ENCODE measurements at regions not wholly inside any gene's neighbourhood (a gene's known extent, or its start where the extent isn't known, plus 50 kb on each side); places are given as distances from the start of the nearest gene placed in this dataset.

DNA sequence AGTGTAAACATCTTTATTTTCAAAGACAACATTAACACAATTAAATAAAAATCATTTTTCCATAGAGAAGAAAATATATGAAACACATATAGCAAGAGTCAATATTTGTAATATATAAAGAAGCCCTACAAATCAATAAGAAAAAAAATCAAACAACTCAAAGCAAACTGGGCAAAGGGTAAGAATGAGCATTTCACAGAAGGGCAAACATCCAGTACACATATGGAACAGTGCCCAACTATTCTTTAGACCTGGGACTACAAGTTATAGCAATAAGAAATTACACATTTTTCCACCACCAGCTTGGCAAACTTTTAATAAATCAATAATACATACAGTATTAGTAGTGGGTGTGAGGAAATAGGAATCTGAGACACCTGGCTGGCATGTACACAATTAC lies 324.1 kb downstream of the CYP26B1 start:
- Histone ChIP-seq H3K18ac (ENCODE audit: extremely low read depth, low read length) (no peak overlapping the region), H3K4ac (replicated peaks; ENCODE audit: insufficient read length, low read depth, low read length) (no peak overlapping the region), H2BK20ac (ENCODE audit: low read length) (no peak overlapping the region), H2AFZ (ENCODE audit: low read length) (no peak overlapping the region), H2BK5ac (ENCODE audit: low read depth, low read length) (no peak overlapping the region), H3K23me2 (ENCODE audit: low read depth, low read length) (no peaks in the 10 kb centered on the region), H2BK15ac (ENCODE audit: low read length) (no peak overlapping the region), H3K9ac (replicated peaks in 1 of 4; ENCODE audit: extremely low read depth in 1 of 4, low read depth in 3 of 4, low read length in 3 of 4) (no peak overlapping the region), H4K5ac (ENCODE audit: insufficient read length, low read depth, low read length) (no peak overlapping the region), H3K36me3 (ENCODE audit: control insufficient read depth in 2 of 4, insufficient read depth in 4 of 4, low read length in 3 of 4) (no peaks in the 10 kb centered on the region; a peak in 1 of 8 replicates), H3K56ac (replicated peaks; ENCODE audit: insufficient read length, low read depth, low read length) (no peak overlapping the region), H3K4me3 (ENCODE audit: extremely low read depth in 1 of 4, insufficient read depth in 2 of 4, low read depth in 3 of 4, low read length in 4 of 4) (no peak overlapping the region), H3K23ac (ENCODE audit: insufficient read length) (no peak overlapping the region), H2BK12ac (ENCODE audit: low read depth, low read length) (no peak overlapping the region), H3K9me3 (ENCODE audit: insufficient read depth in 2 of 2, low read depth in 1 of 2, low read length in 1 of 2) (peaks cover 0 to 7% of the 10 kb centered on the region in 2 experiments; a peak in 1 of 4 replicates), H2BK120ac (replicated peaks; ENCODE audit: low read depth, low read length) (no peak overlapping the region), H4K91ac (replicated peaks; ENCODE audit: insufficient read length, low read length) (no peak overlapping the region), H3K4me2 (ENCODE audit: insufficient read depth in 1 of 2, low read depth in 2 of 2, low read length in 2 of 2) (no peak overlapping the region), H3K27me3 (replicated peaks in 1 of 4; ENCODE audit: control insufficient read depth in 3 of 4, extremely low read depth in 1 of 4, insufficient read depth in 3 of 4, low read length in 3 of 4) (no peaks in the 10 kb centered on the region), H3K79me1 (ENCODE audit: low read depth, low read length) (no peaks in the 10 kb centered on the region), H4K20me1 (replicated peaks in 1 of 2; ENCODE audit: control insufficient read depth in 1 of 2, insufficient read depth in 2 of 2, low read length in 2 of 2) (no peaks in the 10 kb centered on the region), H3K14ac (ENCODE audit: insufficient read length) (no peak overlapping the region), H3K27ac (ENCODE audit: low read depth, low read length) (no peak overlapping the region), H3K79me2 (ENCODE audit: control insufficient read depth in 1 of 2, insufficient read depth in 2 of 2, low read length in 2 of 2) (no peaks in the 10 kb centered on the region), H3K4me1 (replicated peaks in 1 of 4; ENCODE audit: control insufficient read depth in 3 of 4, insufficient read depth in 4 of 4, low read length in 3 of 4) (no peaks in the 10 kb centered on the region), H4K8ac (ENCODE audit: extremely low read depth, insufficient read depth, low read length) (no peak overlapping the region), H2AK5ac (ENCODE audit: low read depth, low read length) (no peak overlapping the region)
- FAIRE-seq (no peak), DNase-seq (ENCODE audit: low read depth in 1 of 2, low spot score in 2 of 2) (no peak)
- POLR2A ChIA-PET (ENCODE audit: partially characterized antibody): no interaction called here
- CTCF ChIA-PET (ENCODE audit: partially characterized antibody): no interaction called here
- TF ChIP-seq, protein P1, sequence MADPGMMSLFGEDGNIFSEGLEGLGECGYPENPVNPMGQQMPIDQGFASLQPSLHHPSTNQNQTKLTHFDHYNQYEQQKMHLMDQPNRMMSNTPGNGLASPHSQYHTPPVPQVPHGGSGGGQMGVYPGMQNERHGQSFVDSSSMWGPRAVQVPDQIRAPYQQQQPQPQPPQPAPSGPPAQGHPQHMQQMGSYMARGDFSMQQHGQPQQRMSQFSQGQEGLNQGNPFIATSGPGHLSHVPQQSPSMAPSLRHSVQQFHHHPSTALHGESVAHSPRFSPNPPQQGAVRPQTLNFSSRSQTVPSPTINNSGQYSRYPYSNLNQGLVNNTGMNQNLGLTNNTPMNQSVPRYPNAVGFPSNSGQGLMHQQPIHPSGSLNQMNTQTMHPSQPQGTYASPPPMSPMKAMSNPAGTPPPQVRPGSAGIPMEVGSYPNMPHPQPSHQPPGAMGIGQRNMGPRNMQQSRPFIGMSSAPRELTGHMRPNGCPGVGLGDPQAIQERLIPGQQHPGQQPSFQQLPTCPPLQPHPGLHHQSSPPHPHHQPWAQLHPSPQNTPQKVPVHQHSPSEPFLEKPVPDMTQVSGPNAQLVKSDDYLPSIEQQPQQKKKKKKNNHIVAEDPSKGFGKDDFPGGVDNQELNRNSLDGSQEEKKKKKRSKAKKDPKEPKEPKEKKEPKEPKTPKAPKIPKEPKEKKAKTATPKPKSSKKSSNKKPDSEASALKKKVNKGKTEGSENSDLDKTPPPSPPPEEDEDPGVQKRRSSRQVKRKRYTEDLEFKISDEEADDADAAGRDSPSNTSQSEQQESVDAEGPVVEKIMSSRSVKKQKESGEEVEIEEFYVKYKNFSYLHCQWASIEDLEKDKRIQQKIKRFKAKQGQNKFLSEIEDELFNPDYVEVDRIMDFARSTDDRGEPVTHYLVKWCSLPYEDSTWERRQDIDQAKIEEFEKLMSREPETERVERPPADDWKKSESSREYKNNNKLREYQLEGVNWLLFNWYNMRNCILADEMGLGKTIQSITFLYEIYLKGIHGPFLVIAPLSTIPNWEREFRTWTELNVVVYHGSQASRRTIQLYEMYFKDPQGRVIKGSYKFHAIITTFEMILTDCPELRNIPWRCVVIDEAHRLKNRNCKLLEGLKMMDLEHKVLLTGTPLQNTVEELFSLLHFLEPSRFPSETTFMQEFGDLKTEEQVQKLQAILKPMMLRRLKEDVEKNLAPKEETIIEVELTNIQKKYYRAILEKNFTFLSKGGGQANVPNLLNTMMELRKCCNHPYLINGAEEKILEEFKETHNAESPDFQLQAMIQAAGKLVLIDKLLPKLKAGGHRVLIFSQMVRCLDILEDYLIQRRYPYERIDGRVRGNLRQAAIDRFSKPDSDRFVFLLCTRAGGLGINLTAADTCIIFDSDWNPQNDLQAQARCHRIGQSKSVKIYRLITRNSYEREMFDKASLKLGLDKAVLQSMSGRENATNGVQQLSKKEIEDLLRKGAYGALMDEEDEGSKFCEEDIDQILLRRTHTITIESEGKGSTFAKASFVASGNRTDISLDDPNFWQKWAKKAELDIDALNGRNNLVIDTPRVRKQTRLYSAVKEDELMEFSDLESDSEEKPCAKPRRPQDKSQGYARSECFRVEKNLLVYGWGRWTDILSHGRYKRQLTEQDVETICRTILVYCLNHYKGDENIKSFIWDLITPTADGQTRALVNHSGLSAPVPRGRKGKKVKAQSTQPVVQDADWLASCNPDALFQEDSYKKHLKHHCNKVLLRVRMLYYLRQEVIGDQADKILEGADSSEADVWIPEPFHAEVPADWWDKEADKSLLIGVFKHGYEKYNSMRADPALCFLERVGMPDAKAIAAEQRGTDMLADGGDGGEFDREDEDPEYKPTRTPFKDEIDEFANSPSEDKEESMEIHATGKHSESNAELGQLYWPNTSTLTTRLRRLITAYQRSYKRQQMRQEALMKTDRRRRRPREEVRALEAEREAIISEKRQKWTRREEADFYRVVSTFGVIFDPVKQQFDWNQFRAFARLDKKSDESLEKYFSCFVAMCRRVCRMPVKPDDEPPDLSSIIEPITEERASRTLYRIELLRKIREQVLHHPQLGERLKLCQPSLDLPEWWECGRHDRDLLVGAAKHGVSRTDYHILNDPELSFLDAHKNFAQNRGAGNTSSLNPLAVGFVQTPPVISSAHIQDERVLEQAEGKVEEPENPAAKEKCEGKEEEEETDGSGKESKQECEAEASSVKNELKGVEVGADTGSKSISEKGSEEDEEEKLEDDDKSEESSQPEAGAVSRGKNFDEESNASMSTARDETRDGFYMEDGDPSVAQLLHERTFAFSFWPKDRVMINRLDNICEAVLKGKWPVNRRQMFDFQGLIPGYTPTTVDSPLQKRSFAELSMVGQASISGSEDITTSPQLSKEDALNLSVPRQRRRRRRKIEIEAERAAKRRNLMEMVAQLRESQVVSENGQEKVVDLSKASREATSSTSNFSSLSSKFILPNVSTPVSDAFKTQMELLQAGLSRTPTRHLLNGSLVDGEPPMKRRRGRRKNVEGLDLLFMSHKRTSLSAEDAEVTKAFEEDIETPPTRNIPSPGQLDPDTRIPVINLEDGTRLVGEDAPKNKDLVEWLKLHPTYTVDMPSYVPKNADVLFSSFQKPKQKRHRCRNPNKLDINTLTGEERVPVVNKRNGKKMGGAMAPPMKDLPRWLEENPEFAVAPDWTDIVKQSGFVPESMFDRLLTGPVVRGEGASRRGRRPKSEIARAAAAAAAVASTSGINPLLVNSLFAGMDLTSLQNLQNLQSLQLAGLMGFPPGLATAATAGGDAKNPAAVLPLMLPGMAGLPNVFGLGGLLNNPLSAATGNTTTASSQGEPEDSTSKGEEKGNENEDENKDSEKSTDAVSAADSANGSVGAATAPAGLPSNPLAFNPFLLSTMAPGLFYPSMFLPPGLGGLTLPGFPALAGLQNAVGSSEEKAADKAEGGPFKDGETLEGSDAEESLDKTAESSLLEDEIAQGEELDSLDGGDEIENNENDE (IDR thresholded peaks at IDR 0.05; ENCODE audit: insufficient replicate concordance, low read length): no peak
- TF ChIP-seq EZH2 (IDR thresholded peaks at IDR 0.05; ENCODE audit: low read depth, low read length, severe bottlenecking): no peak
